ENCODE measurements at regions not wholly inside any gene's neighbourhood (a gene's known extent, or its start where the extent isn't known, plus 50 kb on each side); places are given as distances from the start of the nearest gene placed in this dataset.

DNA sequence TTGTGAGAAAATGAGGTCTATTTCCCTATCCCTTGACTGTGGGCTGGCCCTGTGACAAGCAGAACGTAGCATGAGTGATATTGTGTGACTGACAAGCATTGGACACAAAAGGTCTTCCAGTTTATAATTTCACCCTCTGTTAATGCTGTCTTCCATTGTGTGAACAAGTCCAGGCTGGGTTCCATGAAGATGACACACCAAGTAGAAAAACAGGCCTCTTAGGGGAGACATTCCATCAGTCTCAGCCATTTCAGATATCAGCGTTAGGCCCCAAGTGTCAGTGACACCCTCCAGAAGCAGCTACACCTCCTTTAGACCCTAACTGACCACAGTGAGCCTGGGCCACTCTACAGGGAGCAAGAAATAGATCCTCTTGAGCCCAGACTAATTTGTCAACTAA is 511.3 kb downstream of the FBXO15 start:
- Histone ChIP-seq H3K27me3 (no peaks in the 10 kb centered on the region), H3K36me3 (no peaks in the 10 kb centered on the region), H3K9me3 (no peaks in the 10 kb centered on the region), H3K4me1 (no peaks in the 10 kb centered on the region), H3K27ac (no peak overlapping the region), H3K4me3 (no peak overlapping the region)
- no peak for DNase-seq (ENCODE audit: low spot score in 2 of 2)
- TF ChIP-seq, protein P1, sequence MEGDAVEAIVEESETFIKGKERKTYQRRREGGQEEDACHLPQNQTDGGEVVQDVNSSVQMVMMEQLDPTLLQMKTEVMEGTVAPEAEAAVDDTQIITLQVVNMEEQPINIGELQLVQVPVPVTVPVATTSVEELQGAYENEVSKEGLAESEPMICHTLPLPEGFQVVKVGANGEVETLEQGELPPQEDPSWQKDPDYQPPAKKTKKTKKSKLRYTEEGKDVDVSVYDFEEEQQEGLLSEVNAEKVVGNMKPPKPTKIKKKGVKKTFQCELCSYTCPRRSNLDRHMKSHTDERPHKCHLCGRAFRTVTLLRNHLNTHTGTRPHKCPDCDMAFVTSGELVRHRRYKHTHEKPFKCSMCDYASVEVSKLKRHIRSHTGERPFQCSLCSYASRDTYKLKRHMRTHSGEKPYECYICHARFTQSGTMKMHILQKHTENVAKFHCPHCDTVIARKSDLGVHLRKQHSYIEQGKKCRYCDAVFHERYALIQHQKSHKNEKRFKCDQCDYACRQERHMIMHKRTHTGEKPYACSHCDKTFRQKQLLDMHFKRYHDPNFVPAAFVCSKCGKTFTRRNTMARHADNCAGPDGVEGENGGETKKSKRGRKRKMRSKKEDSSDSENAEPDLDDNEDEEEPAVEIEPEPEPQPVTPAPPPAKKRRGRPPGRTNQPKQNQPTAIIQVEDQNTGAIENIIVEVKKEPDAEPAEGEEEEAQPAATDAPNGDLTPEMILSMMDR (IDR thresholded peaks at IDR 0.05) = no peak
- intact Hi-C loops (cut with DNase I) = no loop called here

DNA sequence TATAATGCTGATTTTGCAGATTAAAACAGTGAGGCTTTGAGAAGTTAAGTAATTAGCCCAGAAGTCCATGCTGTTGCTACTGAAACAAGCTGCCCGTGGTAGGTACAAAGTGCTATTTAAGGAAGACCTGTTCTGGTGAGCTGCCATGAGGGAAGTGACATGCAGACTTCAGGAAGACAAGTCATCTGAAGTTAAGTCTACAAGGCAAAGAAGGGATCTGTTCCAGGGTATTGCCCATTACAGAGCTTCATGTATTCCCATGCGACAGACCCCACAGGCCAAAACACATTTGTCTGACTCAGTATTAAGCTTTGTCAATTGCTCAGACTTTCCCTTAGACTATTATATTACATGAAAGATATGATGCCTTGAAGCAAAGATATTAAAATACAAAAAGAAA is 520.8 kb downstream of the FBXO15 start:
- Histone ChIP-seq H3K4me1 (no peaks in the 10 kb centered on the region), H3K4me3 (no peak overlapping the region), H3K36me3 (no peaks in the 10 kb centered on the region), H3K27ac (no peak overlapping the region), H3K9me3 (no peaks in the 10 kb centered on the region), H3K27me3 (no peaks in the 10 kb centered on the region)
- intact Hi-C loops (cut with DNase I) = no loop called here
- TF ChIP-seq, protein P1 (IDR thresholded peaks at IDR 0.05) = no peak
- DNase-seq (ENCODE audit: low spot score in 2 of 2) = no peak

DNA sequence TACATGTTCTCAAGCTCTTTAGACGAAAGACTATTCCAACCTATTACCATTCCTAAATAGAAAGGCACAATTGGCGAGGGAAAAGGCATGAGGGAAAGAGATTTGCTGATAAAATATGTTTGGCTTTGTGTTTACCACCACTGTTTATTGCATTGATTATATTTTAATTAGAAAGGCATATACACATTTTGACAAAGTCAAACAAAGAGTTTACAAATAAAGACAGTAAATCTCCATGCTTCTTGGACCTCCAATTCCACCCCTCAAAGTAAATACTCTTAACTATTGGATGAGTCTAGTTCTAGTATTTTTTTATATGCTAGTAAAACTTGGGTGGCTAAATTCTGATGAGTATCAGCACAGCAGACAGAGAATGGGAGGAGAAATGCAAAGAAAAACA is 521.4 kb downstream of the FBXO15 start:
- no peaks in the 10 kb centered on the region for H3K27me3 ChIP-seq
- no peaks in the 10 kb centered on the region for H3K4me1 ChIP-seq
- intact Hi-C loops (cut with DNase I) = no loop called here
- TF ChIP-seq, protein P1 (IDR thresholded peaks at IDR 0.05) = no peak
- no peak overlapping the region for H3K4me3 ChIP-seq
- H3K9me3 ChIP-seq = no peaks in the 10 kb centered on the region
- H3K27ac ChIP-seq = no peak overlapping the region
- no peak for DNase-seq (ENCODE audit: low spot score in 2 of 2)
- no peaks in the 10 kb centered on the region for H3K36me3 ChIP-seq

DNA sequence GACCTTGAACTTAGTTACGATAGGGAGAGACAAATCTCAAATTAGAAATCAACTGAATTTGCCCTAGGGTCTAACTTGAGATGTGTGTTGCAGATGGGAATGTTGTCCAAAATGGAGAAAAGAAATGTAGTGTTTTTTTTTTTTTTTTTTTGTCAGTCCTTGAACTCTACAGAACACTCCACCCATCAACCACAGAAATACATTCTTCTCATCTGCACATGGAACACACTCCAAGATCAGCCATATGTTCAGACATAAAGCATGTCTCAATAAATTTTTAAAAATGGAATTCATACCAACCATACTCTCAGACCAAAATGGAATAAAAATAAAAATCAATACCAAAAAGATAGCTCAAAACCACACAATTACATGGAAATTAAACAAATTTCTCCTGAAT is 526.5 kb downstream of the FBXO15 start:
- no peak for DNase-seq (ENCODE audit: low spot score in 2 of 2)
- Histone ChIP-seq H3K9me3 (no peaks in the 10 kb centered on the region), H3K27ac (no peak overlapping the region), H3K4me3 (no peak overlapping the region), H3K27me3 (no peaks in the 10 kb centered on the region), H3K36me3 (no peaks in the 10 kb centered on the region), H3K4me1 (no peaks in the 10 kb centered on the region)
- TF ChIP-seq, protein P1 (IDR thresholded peaks at IDR 0.05) = no peak
- intact Hi-C loops (cut with DNase I) = no loop called here

DNA sequence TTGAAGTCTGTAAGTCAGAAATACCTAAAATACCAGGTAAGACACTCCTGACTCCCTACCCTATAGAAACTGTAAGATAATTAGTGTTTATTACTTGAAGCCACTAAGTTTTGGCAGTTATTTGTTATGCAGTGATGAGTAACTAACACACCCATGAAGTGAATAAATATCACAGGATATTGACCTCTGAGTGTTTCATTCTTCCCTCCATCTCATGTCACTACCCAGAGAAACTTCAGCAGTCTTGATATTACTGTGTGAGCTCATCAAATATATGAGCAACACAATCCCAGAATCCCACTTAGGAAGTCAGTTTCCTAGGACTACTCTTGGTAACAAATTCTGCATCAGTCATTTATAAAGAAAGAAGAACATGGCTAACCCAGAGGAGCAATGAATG is 529.7 kb downstream of the FBXO15 start:
- Histone ChIP-seq H3K36me3 (no peaks in the 10 kb centered on the region), H3K27ac (no peak overlapping the region), H3K27me3 (no peaks in the 10 kb centered on the region), H3K4me1 (no peaks in the 10 kb centered on the region), H3K9me3 (no peaks in the 10 kb centered on the region), H3K4me3 (no peak overlapping the region)
- intact Hi-C loops (cut with DNase I) = no loop called here
- no peak for DNase-seq (ENCODE audit: low spot score in 2 of 2)
- TF ChIP-seq, protein P1 (IDR thresholded peaks at IDR 0.05) = no peak

DNA sequence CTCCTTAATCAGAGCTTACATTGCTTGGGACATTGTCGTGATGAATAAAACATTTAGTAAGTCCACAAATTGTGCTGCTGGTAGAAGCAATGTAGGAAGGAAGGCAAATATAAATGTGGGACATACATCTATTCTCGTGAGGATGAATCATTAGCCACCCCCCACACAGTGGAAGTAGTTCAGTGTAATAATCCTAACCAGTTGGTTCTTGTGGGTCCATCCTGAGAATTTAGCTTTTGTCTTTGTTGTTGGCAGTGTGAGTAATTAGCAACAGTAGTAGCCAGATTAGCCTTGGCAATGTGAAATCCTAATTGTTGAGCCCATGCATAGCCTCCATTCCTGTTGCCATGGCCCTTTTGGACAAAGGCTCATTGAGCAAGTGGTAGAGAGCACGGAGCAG is 532.1 kb downstream of the FBXO15 start:
- intact Hi-C loops (cut with DNase I) = no loop called here
- Histone ChIP-seq H3K36me3 (no peaks in the 10 kb centered on the region), H3K4me3 (no peak overlapping the region), H3K27ac (no peak overlapping the region), H3K9me3 (no peaks in the 10 kb centered on the region), H3K4me1 (no peaks in the 10 kb centered on the region), H3K27me3 (no peaks in the 10 kb centered on the region)
- TF ChIP-seq, protein P1 (IDR thresholded peaks at IDR 0.05) = no peak
- no peak for DNase-seq (ENCODE audit: low spot score in 2 of 2)

Data from ascending aorta (tissue), 2 donors.